ENCODE measurements at regions not wholly inside any gene's neighbourhood (a gene's known extent, or its start where the extent isn't known, plus 50 kb on each side); places are given as distances from the start of the nearest gene placed in this dataset.

DNA sequence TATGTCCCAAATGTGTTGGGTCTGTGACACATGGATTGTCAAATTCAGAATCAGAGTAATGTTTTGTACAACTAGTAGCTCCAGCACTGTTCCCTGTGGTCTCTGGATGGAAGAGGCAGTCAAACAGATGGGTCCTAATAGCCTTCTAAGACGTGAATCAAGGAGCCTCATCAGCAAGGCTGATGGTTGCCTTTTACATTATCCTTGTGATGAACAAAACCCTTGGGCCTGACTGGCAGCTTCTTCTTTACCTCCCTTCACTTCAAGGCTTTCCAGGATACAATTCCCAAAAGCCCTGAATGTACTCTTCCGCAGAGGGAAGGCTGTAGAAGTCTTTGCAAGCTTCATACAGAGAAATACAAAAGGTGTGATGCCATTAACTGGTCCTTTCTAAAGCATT is 633.3 kb downstream of the USP25 start:
- no peaks in the 10 kb centered on the region for H3K36me3 ChIP-seq
- no peak for DNase-seq (ENCODE audit: low spot score in 2 of 2)
- no peak overlapping the region for H3K4me3 ChIP-seq
- H3K27ac ChIP-seq = no peak overlapping the region
- WGBS = 94% methylated on average over 2 of the region's 2 CpGs
- H3K9me3 ChIP-seq = no peaks in the 10 kb centered on the region
- no peaks in the 10 kb centered on the region for H3K4me1 ChIP-seq
- TF ChIP-seq POLR2A (IDR thresholded peaks at IDR 0.05) = no peak
- TF ChIP-seq, protein P1, sequence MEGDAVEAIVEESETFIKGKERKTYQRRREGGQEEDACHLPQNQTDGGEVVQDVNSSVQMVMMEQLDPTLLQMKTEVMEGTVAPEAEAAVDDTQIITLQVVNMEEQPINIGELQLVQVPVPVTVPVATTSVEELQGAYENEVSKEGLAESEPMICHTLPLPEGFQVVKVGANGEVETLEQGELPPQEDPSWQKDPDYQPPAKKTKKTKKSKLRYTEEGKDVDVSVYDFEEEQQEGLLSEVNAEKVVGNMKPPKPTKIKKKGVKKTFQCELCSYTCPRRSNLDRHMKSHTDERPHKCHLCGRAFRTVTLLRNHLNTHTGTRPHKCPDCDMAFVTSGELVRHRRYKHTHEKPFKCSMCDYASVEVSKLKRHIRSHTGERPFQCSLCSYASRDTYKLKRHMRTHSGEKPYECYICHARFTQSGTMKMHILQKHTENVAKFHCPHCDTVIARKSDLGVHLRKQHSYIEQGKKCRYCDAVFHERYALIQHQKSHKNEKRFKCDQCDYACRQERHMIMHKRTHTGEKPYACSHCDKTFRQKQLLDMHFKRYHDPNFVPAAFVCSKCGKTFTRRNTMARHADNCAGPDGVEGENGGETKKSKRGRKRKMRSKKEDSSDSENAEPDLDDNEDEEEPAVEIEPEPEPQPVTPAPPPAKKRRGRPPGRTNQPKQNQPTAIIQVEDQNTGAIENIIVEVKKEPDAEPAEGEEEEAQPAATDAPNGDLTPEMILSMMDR (IDR thresholded peaks at IDR 0.05) = no peak
- TF ChIP-seq POLR2AphosphoS5 (IDR thresholded peaks at IDR 0.05) = no peak
- TF ChIP-seq EP300 (IDR thresholded peaks at IDR 0.05) = no peak
- no peaks in the 10 kb centered on the region for H3K27me3 ChIP-seq

DNA sequence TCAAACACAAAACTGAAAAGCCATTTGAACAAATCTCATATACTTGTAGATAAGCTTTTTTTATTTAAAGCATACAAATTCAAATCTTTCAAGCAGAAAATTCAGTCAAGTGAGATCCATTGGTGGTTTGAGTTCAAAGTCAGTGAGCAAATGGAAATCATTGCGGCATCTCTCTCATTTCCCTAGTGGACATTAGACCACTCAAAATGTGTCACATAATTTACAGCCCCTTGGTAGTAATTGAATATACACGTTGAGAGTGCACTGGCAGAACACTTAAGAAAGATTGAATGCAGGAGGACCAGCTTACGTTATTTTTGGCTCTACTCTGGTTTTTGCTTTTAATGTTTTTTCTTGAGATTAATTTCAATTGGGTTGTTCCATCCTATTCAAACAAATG is 633.7 kb downstream of the USP25 start:
- Histone ChIP-seq H3K4me1 (no peaks in the 10 kb centered on the region), H3K27ac (no peak overlapping the region), H3K27me3 (no peaks in the 10 kb centered on the region), H3K9me3 (no peaks in the 10 kb centered on the region), H3K36me3 (no peaks in the 10 kb centered on the region), H3K4me3 (no peak overlapping the region)
- TF ChIP-seq, protein P1 (IDR thresholded peaks at IDR 0.05) = no peak
- TF ChIP-seq POLR2AphosphoS5 (IDR thresholded peaks at IDR 0.05) (no peak), POLR2A (IDR thresholded peaks at IDR 0.05) (no peak), EP300 (IDR thresholded peaks at IDR 0.05) (no peak)
- 72% methylated on average over 3 of the region's 3 CpGs for WGBS
- DNase-seq (ENCODE audit: low spot score in 2 of 2) = no peak

DNA sequence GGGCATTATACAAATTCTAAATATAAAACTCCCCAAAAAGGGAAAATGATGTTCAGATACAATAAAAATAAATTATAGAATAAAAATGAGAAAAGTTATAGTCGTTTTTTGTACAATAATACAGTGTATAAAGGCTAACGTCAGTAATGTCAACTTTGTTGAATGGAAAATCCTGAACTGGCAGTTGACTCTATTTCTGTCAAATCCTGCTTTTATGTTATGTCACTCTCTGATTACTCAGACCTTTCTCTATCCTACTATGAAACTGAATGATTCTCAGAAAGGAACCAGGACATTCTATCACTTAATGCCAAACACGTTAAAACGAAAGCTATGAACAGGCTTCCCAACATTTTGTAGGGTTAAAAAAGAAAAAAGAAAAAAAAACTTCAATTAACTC is 636.4 kb downstream of the USP25 start:
- H3K27ac ChIP-seq = no peak overlapping the region
- no peaks in the 10 kb centered on the region for H3K4me1 ChIP-seq
- H3K9me3 ChIP-seq = no peaks in the 10 kb centered on the region
- H3K4me3 ChIP-seq = no peak overlapping the region
- no peak for DNase-seq (ENCODE audit: low spot score in 2 of 2)
- 79% methylated on average over 4 of the region's 4 CpGs for WGBS
- H3K27me3 ChIP-seq = no peaks in the 10 kb centered on the region
- H3K36me3 ChIP-seq = no peaks in the 10 kb centered on the region
- TF ChIP-seq EP300 (IDR thresholded peaks at IDR 0.05) (no peak), POLR2A (IDR thresholded peaks at IDR 0.05) (no peak), POLR2AphosphoS5 (IDR thresholded peaks at IDR 0.05) (no peak)
- TF ChIP-seq, protein P1 (IDR thresholded peaks at IDR 0.05) = no peak

DNA sequence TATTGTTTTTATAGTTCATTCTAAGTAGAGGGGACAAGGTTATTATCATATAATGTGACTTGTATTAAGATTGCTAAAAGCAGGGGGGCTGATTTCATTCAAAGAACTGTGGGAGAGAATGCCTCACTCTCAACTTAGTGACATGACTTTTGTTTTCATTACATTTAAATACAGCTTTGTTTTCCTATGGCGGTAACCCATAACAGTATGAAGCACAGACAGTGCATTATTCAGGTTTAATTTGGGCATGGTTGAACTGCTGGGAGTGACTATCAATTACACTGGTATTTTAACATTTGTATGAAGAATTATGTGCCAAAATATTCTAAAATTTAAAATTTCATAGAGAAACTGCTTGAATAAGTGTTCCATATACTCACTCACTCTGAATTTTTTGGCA is 637.3 kb downstream of the USP25 start:
- no peak overlapping the region for H3K27ac ChIP-seq
- H3K4me1 ChIP-seq = no peaks in the 10 kb centered on the region
- H3K4me3 ChIP-seq = no peak overlapping the region
- no peaks in the 10 kb centered on the region for H3K27me3 ChIP-seq
- no peak for DNase-seq (ENCODE audit: low spot score in 2 of 2)
- no peak for TF ChIP-seq EP300 (IDR thresholded peaks at IDR 0.05)
- TF ChIP-seq POLR2AphosphoS5 (IDR thresholded peaks at IDR 0.05) = no peak
- no peak for TF ChIP-seq POLR2A (IDR thresholded peaks at IDR 0.05)
- TF ChIP-seq, protein P1 (IDR thresholded peaks at IDR 0.05) = no peak
- no peaks in the 10 kb centered on the region for H3K9me3 ChIP-seq
- H3K36me3 ChIP-seq = no peaks in the 10 kb centered on the region
- WGBS = 86% methylated on average over 1 of the region's 1 CpG

DNA sequence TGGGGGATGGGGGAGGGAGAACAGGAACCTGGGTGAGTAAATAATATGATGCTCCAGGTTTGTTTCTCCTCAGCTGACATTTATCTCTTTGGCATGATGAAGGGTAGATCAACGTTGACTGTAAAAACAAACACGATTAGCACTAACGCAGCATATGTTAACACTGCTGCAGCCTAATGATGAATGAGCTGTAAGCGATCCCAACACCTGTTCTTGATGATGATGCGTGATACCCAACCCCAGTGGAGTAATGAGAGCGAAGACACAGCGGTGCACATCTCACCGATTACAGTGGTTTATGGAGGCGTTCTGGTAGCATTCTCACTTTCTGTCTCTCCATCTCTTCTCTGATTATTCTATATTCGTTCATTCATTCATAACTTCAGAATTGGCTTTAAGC is 640.4 kb downstream of the USP25 start:
- no peaks in the 10 kb centered on the region for H3K4me1 ChIP-seq
- H3K4me3 ChIP-seq = no peak overlapping the region
- TF ChIP-seq POLR2AphosphoS5 (IDR thresholded peaks at IDR 0.05) (no peak), POLR2A (IDR thresholded peaks at IDR 0.05) (no peak), EP300 (IDR thresholded peaks at IDR 0.05) (no peak)
- TF ChIP-seq, protein P1 (IDR thresholded peaks at IDR 0.05) = no peak
- no peaks in the 10 kb centered on the region for H3K27me3 ChIP-seq
- 85% methylated on average over 10 of the region's 10 CpGs for WGBS
- H3K9me3 ChIP-seq = no peaks in the 10 kb centered on the region
- DNase-seq (ENCODE audit: low spot score in 2 of 2) = no peak
- H3K27ac ChIP-seq = no peak overlapping the region
- no peaks in the 10 kb centered on the region for H3K36me3 ChIP-seq

Measured in suprapubic skin (tissue), 4 donors.